GM19025 (cell line): ENCODE measurements at regions not wholly inside any gene's neighbourhood (a gene's known extent, or its start where the extent isn't known, plus 50 kb on each side); places are given as distances from the start of the nearest gene placed in this dataset.
"Not testable (repeated sequence)": the region's sequence is repeated elsewhere in the genome, so short reads cannot be mapped to it uniquely, and the experiment has no call there.

ENCODE experiments used
- ATAC-seq: cut with Tn5 transposase; IDR thresholded peaks from one replicate; pipeline ENCODE4 v1.9.1; 2021; ENCODE audit warnings: mild to moderate bottlenecking, low read depth, moderate library complexity; ENCODE audit not compliant: unreplicated experiment

- ATAC-seq, result no peak
Measured at GRCh38 chr13:50744116-50744660, 99.3 kb downstream of the DLEU7 start.

- ATAC-seq, result no peak
Measured at GRCh38 chr13:50745542-50746115, 97.9 kb downstream of the DLEU7 start.

DNA sequence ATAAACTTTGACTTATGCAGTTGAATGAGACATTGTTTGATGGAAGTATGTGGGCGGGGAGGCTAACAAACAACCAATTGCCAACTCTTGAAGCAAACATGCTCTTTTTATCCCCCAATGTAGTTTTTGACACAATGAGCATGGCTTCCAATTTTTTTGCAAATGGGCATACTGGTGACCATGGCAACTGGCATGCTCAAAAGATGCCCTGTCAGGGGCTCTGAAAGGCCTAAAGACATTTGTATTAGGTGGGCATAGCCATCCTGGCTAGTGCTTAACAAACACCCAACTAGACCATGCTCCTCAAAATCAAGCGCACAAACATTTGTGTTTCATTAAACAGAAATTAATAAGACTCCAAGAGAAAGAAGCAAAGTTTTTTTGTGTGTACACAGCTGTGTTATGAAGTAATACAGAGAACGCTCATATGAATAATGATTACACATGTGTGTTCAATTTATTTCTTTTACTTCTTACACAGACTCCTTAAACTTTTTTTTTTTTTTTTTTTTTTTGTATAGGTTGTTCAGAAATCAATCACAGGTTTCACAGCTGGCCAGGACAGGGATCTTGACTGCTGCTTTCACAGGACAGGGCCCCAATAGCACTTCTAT is 95.6 kb downstream of the DLEU7 start:
- ATAC-seq, result no peak

DNA sequence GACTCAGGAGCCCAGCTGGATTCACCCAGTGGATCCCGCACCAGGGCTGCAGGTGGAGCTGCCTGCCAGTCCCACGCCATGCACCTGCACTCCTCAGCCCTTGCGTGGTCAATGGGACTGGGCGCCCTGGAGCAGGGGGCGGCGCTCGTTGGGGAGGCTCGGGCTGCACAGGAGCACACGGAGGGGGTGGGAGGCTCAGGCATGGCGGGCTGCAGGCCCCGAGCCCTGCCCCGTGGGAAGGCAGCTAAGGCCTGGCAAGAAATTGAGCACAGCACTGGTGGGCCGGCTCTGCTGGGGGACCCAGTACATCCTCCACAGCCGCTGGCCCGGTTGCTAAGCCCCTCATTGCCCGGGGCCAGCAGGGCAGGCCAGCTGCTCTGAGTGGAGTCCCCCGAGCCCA is 90.3 kb downstream of the DLEU7 start:
- ATAC-seq, result not testable (repeated sequence)

DNA sequence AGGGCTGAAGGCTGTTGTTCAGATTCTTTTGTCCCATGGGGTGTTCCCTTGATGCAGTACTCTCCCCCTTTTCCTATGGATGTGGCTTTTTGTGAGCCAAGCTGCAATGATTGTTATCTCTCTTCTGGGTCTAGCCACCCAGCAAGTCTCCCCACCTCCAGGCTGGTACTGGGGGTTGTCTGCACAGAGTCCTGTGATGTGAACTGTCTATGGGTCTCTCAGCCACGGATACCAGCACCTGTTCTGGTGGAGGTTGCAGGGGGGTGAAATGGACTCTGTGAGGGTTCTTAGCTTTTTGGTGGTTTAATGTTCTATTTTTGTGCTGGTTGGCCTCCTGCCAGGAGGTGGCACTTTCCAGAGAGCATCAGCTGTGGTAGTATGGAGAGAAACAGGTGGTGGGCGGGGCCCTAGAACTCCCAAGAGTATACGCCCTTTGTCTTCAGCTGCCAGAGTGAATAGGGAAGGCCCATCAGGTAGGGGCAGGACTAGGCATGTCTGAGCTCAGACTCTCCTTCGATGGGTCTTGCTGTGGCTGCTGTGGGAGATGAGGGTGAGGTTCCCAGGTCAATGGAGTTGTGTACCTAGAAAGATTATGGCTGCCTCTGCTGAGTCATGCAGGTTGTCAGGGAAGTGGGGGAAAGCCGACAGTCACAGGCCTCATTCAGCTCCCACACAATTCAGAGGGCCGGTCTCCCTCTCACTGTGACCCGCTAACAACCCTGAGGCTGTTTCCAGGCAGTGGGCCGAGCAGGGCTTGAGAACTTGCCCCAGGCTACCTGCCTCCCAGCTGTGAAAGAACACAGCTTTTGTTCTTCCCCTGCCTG is 87.4 kb downstream of the DLEU7 start:
- not testable (repeated sequence) for ATAC-seq

- ATAC-seq, result no peak
Measured at GRCh38 chr13:50757008-50757407, 86.5 kb downstream of the DLEU7 start.

DNA sequence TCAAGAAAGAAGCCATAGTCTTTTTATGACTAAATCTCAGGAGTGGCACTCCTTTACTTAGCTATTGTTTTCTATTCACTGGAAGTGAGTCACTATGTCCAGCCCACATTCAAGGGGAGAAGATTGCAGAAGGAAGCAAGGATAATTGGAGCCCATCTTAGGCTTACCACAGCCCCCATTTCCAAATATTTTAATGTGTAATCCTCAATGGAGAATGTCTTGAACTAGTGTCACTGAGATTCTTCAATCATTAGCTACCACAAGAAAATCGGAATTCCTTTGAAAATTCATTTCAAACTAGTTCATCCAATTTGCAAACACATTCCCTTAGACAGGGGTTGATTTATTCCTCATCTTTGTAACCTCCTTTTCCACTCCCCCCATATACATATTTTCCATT is 84.7 kb downstream of the DLEU7 start:
- ATAC-seq, result no peak

DNA sequence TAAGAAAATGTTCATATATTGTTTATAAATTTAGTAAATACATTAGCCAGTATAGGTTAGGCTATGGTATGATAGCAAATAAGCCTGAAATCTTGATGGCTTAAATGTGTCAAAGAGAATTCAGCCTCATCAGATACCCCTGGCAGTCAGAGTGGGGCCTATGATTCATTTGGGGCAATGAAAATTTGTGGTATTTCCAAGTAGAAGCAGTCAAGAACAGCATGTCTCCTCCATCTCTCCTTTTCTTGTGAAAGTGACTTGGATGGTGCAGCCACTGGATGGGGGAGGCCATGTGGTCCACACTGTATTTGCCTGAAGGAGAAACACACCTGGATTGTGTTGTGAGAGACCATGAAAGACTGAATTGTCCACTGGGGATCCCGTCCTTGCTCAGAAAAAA is 82.7 kb downstream of the DLEU7 start:
- ATAC-seq, result no peak

GRCh38 chr13:50761406-50761805 is 82.1 kb downstream of the DLEU7 start:
- ATAC-seq, result no peak

DNA sequence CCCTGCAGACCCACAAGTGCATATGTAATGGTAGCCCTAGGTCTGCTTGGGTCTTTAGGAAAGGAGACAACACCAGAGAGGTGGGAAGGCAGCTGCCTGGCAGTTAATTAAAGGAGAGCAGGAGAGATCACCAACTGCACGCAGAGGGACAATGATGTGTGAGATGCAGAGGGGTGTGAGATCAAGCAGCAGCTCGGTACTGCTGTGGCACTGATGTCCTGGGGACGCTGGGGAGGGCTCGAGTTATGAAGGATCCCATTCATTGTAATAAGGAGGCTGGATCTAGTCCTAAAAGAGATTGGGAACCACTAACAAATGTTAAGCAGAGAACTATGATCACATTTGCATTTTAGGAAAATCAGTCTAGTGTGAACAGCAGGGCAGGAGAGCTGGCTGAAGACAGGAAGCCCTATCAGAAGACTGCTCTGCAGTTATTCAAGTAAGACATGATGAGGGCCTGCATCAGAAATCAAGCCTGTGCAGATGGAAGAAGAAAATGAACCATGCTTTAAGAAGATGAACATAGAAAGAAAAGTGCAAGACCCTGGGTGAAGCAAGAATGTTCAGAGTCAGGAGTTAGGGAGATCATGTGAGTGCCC is 80.4 kb downstream of the DLEU7 start:
- ATAC-seq, result no peak

DNA sequence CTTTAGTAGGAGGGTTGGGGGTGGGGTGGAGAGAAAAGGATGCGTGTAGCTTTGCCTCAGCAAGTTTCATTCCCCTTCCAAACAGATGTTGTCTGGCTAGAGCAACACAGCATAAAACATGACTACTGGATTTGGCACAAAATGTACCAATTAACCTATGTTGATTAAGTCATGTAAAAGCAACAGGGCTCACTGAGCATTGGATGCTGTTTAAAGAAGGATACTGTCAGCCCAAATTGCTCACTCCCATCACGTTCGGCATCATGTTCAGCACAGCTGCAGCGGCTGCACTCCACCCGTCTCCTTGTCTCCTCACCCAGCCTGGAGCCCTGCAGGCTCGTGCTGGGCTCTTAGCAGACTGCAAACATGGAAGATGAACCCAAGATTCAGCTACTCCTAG is 77.5 kb downstream of the DLEU7 start:
- ATAC-seq, result no peak

GRCh38 chr13:50766695-50767094 is 76.8 kb downstream of the DLEU7 start:
- ATAC-seq, result no peak

GRCh38 chr13:50772881-50773280 is 70.6 kb downstream of the DLEU7 start:
- ATAC-seq, result not testable (repeated sequence)
